Mammary epithelial cell (primary cell): ENCODE measurements at regions not wholly inside any gene's neighbourhood (a gene's known extent, or its start where the extent isn't known, plus 50 kb on each side); places are given as distances from the start of the nearest gene placed in this dataset.

ENCODE experiments used
- CTCF ChIP-seq, 2 donors: IDR thresholded peaks in 1 of 2; conservative IDR thresholded peaks in 1 of 2; 2 replicates each; pipeline ENCODE4 v1.5.1; 2011 to 2012; ENCODE audit warnings: inconsistent platforms in 2 of 2, low read length in 2 of 2, mild to moderate bottlenecking in 2 of 2, control low read depth in 1 of 2, low read depth in 1 of 2; ENCODE audit not compliant: insufficient read depth in 1 of 2; ENCODE audit errors: extremely low read depth in 1 of 2
- EZH2 ChIP-seq: IDR thresholded peaks from 2 replicates; pipeline ENCODE4 v1.6.1; 2012; ENCODE audit warnings: low read length, inconsistent platforms, borderline replicate concordance

DNA sequence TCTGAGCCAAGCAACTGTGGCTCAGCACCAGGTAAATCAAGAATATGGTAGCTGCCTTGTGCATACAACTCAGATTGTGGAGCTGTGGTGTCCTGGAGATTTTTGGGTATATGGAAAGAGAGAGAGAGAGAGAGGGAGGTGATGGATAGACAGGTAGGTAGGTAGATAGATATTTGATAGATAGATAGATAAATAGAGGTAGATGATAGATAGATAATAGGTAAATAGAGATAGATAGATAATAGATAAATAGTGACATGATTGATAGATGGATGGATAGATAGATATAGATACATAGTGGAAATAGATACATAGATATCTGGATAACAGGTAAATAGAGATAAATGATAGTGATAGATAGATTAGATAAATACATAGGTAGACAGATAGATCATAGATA is 206.3 kb downstream of the KLF6 start:
- no peak for TF ChIP-seq CTCF (conservative IDR thresholded peaks at IDR 0.05 in 1 of 2, IDR thresholded peaks at IDR 0.05 in 1 of 2; ENCODE audit: extremely low read depth in 1 of 2, insufficient read depth in 1 of 2, low read depth in 1 of 2, low read length in 2 of 2)
- TF ChIP-seq EZH2 = no peak
